ENCODE measurements at regions not wholly inside any gene's neighbourhood (a gene's known extent, or its start where the extent isn't known, plus 50 kb on each side); places are given as distances from the start of the nearest gene placed in this dataset.

DNA sequence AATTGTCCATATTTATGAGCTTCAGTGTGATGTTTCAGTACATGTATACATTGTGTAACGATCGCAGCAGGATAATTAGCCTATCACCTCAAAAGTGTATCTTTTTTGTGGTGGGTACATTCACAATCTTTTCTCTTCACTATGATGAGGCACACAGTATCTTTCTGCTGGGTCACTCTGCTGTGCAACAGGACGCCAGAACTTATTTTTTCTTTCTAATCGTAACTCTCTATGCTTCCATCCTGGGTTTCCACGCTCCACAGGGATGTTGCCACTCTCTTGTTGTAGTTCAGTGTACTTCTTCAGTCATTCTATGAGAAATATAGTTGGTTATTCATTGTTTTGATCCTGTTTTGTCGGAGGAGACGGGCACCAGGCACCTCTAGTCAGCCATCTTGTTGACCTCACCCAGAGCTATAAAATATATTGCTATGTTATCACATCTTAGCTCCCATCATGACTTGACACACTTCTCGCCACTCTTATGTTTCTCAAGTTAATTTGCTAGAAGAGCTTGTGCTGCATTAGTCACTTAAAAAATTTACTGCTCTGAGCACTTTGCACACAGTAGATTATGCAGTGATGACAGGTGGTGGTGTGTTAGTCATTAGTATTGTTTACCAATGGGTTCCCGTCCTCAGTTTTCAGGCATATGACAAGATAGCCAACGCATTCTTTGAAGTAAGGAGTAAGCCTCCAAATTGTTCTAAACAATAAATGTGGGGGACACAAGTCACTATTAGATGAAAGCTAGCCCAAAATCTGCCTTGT, 1002.7 kb upstream of the PCDH7 start:
- TF ChIP-seq, protein P1, sequence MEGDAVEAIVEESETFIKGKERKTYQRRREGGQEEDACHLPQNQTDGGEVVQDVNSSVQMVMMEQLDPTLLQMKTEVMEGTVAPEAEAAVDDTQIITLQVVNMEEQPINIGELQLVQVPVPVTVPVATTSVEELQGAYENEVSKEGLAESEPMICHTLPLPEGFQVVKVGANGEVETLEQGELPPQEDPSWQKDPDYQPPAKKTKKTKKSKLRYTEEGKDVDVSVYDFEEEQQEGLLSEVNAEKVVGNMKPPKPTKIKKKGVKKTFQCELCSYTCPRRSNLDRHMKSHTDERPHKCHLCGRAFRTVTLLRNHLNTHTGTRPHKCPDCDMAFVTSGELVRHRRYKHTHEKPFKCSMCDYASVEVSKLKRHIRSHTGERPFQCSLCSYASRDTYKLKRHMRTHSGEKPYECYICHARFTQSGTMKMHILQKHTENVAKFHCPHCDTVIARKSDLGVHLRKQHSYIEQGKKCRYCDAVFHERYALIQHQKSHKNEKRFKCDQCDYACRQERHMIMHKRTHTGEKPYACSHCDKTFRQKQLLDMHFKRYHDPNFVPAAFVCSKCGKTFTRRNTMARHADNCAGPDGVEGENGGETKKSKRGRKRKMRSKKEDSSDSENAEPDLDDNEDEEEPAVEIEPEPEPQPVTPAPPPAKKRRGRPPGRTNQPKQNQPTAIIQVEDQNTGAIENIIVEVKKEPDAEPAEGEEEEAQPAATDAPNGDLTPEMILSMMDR (IDR thresholded peaks at IDR 0.05; ENCODE audit: control extremely low read depth, extremely low read depth, low read depth, missing control alignments): no peak
- no peak for DNase-seq (ENCODE audit: extremely low spot score)
- ChIA-PET POLR2A (no interaction called here), CTCF (interaction anchor here (0.9 kb wide), 1 partner anchor 10 kb away, joined by 3 read pairs; no protein-coding TSS in a partner anchor)

DNA sequence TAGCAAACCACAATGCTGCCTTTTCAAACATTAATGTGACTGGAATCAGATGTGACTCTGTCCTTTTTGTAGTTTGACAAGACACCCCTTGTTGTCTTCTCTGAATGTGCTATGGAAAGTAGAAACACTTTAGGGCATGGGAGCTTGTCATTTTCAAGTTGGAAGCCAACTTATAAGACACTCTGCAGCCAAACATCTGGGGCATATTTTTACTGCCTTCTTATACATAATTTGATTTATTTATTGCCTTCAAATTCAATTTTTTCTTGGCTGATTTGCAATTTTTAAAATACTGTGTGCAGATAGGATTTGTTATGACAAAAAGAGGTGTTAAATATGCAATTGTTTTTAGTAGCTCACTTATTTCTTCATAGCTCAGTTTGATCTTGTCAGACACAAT, 1002.0 kb upstream of the PCDH7 start:
- ChIA-PET CTCF (no interaction called here), POLR2A (no interaction called here)
- TF ChIP-seq, protein P1 (IDR thresholded peaks at IDR 0.05; ENCODE audit: control extremely low read depth, extremely low read depth, low read depth, missing control alignments): no peak
- no peak for DNase-seq (ENCODE audit: extremely low spot score)

GRCh38 chr4:29722253-29722652, 997.9 kb upstream of the PCDH7 start:
- CTCF ChIA-PET: no interaction called here
- POLR2A ChIA-PET: no interaction called here
- TF ChIP-seq, protein P1 (IDR thresholded peaks at IDR 0.05; ENCODE audit: control extremely low read depth, extremely low read depth, low read depth, missing control alignments): no peak
- no peak for DNase-seq (ENCODE audit: extremely low spot score)

DNA sequence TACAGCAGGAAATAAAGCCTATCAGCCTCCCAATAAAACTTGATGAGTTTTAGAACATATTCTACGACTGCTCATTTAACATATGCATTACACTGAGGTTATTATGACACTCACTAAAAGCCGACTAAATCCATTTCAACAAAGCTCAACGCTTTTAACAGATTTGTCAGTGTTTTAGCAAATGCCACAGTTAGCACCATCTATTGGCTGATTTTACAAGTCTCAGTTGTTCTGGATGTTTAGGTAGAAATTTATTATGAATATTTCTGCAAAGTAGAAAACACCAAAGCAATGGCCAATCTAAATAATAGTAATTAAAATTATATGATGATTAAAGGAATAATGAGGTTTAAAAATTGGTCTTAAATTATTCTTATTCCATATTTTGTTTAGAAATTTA, 993.2 kb upstream of the PCDH7 start:
- CTCF ChIA-PET: interaction anchor here (0.9 kb wide), 1 partner anchor 10 kb away, joined by 3 read pairs; no protein-coding TSS in a partner anchor

GRCh38 chr4:29734343-29735213, 985.6 kb upstream of the PCDH7 start:
- no peak for DNase-seq (ENCODE audit: extremely low spot score)
- CTCF ChIA-PET: interaction anchor here (1.9 kb wide), 1 partner anchor 9 kb away, joined by 4 read pairs; no protein-coding TSS in a partner anchor
- POLR2A ChIA-PET: no interaction called here
- TF ChIP-seq, protein P1 (IDR thresholded peaks at IDR 0.05; ENCODE audit: control extremely low read depth, extremely low read depth, low read depth, missing control alignments): no peak

More for the DNA sequence above, 993.2 kb upstream of the PCDH7 start:
- POLR2A ChIA-PET: no interaction called here
- DNase-seq (ENCODE audit: extremely low spot score): no peak
- TF ChIP-seq, protein P1 (IDR thresholded peaks at IDR 0.05; ENCODE audit: control extremely low read depth, extremely low read depth, low read depth, missing control alignments): no peak

DNA sequence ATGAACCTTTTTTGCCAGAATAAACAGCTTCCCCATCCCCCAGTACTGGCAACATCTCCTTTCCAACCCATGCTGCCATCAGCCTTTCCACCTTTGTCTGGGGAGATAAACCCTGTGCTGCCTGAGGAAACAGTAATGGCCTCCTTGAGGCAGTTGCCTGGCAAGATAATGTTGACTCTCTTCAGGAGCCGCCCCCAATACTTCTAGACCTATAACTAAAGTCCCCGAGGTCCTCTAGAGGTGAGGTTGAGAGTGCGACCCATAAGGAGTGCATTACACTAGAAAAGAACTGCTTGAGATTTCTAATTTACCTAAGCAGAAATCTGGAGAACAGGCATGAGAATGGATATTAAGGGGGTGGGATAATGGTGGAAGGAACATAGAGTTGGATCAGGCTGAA, 963.2 kb upstream of the PCDH7 start:
- ChIA-PET CTCF (no interaction called here), POLR2A (no interaction called here)
- TF ChIP-seq, protein P1 (IDR thresholded peaks at IDR 0.05; ENCODE audit: control extremely low read depth, extremely low read depth, low read depth, missing control alignments): no peak
- DNase-seq (ENCODE audit: extremely low spot score): no peak

Measured in GM10248 (cell line).